ENCODE measurements at regions not wholly inside any gene's neighbourhood (a gene's known extent, or its start where the extent isn't known, plus 50 kb on each side); places are given as distances from the start of the nearest gene placed in this dataset.

- no peak for TF ChIP-seq ZNF462 (CRISPR knock-in tag; IDR thresholded peaks at IDR 0.05)
- TF ChIP-seq EZH2phosphoT487 (IDR thresholded peaks at IDR 0.05; ENCODE audit: unreplicated experiment), result no peak
- no peak for TF ChIP-seq NANOG (IDR thresholded peaks at IDR 0.05; ENCODE audit: borderline replicate concordance)
- TF ChIP-seq JUNB (IDR thresholded peaks at IDR 0.05; ENCODE audit: unreplicated experiment), result no peak
- no peak for TF ChIP-seq ETS1 (IDR thresholded peaks at IDR 0.05)
- no peak for TF ChIP-seq POLR2AphosphoS5 (IDR thresholded peaks at IDR 0.05; ENCODE audit: low read depth)
- no peak for TF ChIP-seq ZNF331 (CRISPR knock-in tag; IDR thresholded peaks at IDR 0.05; ENCODE audit: low read depth)
- no peak for TF ChIP-seq STAT1 (IDR thresholded peaks at IDR 0.05; ENCODE audit: unreplicated experiment)
Measured at GRCh38 chr1:119266386-119266785, 102.2 kb upstream of the HAO2 start (continued).

GRCh38 chr1:119266858-119267257, 101.7 kb upstream of the HAO2 start:
- no peak overlapping the region for H3K4me3 Mint-ChIP-seq
- no peak overlapping the region for H3K27ac ChIP-seq (ENCODE audit: low read depth)
- H3K9me3 Mint-ChIP-seq, result peaks cover 4% of the 10 kb centered on the region; the same call in 1 of the 3 replicates
- ATAC-seq, result no peak
- peaks cover 1% of the 10 kb centered on the region for H3K27me3 Mint-ChIP-seq (ENCODE audit: insufficient read depth, low read depth, poor library complexity)
- no peak overlapping the region for H3K27ac Mint-ChIP-seq
- DNase-seq (ENCODE audit: low spot score), result no peak
- no peaks in the 10 kb centered on the region for H3K36me3 Mint-ChIP-seq (ENCODE audit: low read depth)
- H3K4me1 Mint-ChIP-seq, result no peaks in the 10 kb centered on the region
- H3F3A ChIP-seq (replicated peaks; ENCODE audit: low read depth), result no peaks in the 10 kb centered on the region
- no peaks in the 10 kb centered on the region; the same call in 1 of the 2 replicates for H3K36me3 ChIP-seq (ENCODE audit: insufficient read depth)
- no peaks in the 10 kb centered on the region for H4K20me1 ChIP-seq (replicated peaks; ENCODE audit: insufficient read depth)
- H3K4me1 ChIP-seq (ENCODE audit: insufficient read depth), result no peaks in the 10 kb centered on the region
- no peaks in the 10 kb centered on the region for H3K79me2 ChIP-seq (replicated peaks; ENCODE audit: insufficient read depth)
- H3K9me2 ChIP-seq (ENCODE audit: insufficient read depth), result no peaks in the 10 kb centered on the region
- no peak overlapping the region for H3K4me2 ChIP-seq
- no peak overlapping the region for H3K4me3 ChIP-seq
- no peaks in the 10 kb centered on the region for H3K27me3 ChIP-seq (ENCODE audit: insufficient read depth)
- no peak overlapping the region for H2AFZ ChIP-seq
- TF ChIP-seq NANOG (IDR thresholded peaks at IDR 0.05; ENCODE audit: borderline replicate concordance) (no peak), EZH2phosphoT487 (IDR thresholded peaks at IDR 0.05; ENCODE audit: unreplicated experiment) (no peak), EZH2 (IDR thresholded peaks at IDR 0.05; ENCODE audit: low read depth, unreplicated experiment) (no peak), ZNF462 (CRISPR knock-in tag; IDR thresholded peaks at IDR 0.05) (no peak), JUNB (IDR thresholded peaks at IDR 0.05; ENCODE audit: unreplicated experiment) (no peak)

Data from GM23338 (cell line).